ENCODE measurements at regions not wholly inside any gene's neighbourhood (a gene's known extent, or its start where the extent isn't known, plus 50 kb on each side); places are given as distances from the start of the nearest gene placed in this dataset.

GRCh38 chrX:126376465-126376864, 176.1 kb downstream of the DCAF12L1 start:
- no TSS peak for BruUV-seq (replicated peaks)

DNA sequence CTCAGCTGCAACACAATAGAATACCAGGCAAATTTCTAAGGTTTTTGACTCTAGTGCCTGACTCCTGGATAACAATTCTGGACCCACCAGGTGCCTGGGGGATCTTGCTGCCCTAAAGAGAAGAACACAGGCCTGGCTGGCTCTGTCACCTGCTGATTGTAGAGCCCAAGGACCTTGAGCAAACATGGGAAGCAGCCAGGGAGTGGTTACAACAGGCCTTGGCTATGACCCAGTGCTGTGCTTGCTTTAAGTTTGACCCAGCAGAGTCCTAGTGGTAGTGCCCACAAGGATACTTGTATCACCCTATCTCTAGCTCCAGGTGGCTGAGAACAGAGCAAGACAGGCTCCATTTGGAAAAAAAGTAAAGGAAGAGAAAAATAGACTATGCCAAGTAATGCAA, 176.8 kb upstream of the DCAF12L2 start:
- TF ChIP-seq, protein P1, sequence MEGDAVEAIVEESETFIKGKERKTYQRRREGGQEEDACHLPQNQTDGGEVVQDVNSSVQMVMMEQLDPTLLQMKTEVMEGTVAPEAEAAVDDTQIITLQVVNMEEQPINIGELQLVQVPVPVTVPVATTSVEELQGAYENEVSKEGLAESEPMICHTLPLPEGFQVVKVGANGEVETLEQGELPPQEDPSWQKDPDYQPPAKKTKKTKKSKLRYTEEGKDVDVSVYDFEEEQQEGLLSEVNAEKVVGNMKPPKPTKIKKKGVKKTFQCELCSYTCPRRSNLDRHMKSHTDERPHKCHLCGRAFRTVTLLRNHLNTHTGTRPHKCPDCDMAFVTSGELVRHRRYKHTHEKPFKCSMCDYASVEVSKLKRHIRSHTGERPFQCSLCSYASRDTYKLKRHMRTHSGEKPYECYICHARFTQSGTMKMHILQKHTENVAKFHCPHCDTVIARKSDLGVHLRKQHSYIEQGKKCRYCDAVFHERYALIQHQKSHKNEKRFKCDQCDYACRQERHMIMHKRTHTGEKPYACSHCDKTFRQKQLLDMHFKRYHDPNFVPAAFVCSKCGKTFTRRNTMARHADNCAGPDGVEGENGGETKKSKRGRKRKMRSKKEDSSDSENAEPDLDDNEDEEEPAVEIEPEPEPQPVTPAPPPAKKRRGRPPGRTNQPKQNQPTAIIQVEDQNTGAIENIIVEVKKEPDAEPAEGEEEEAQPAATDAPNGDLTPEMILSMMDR (conservative IDR thresholded peaks at IDR 0.05; ENCODE audit: low read depth, low read length): no peak
- no peak for TF ChIP-seq EZH2 (IDR thresholded peaks at IDR 0.05; ENCODE audit: borderline replicate concordance, low read depth, low read length, poor library complexity, severe bottlenecking)
- BruUV-seq (replicated peaks): no TSS peak
- intact Hi-C loops (cut with micrococcal nuclease; ENCODE audit: unreplicated experiment): no loop called here

More at GRCh38 chrX:126376465-126376864, 176.1 kb downstream of the DCAF12L1 start:
- TF ChIP-seq, protein P1 (conservative IDR thresholded peaks at IDR 0.05; ENCODE audit: low read depth, low read length): no peak
- TF ChIP-seq EZH2 (IDR thresholded peaks at IDR 0.05; ENCODE audit: borderline replicate concordance, low read depth, low read length, poor library complexity, severe bottlenecking): no peak
- Histone ChIP-seq H3K27me3 (replicated peaks; ENCODE audit: insufficient read depth, low read depth, low read length, poor library complexity) (no peaks in the 10 kb centered on the region), H3K36me3 (ENCODE audit: insufficient read depth, low read length, poor library complexity, severe bottlenecking) (no peaks in the 10 kb centered on the region), H3K4me1 (ENCODE audit: insufficient read depth, low read length, poor library complexity, severe bottlenecking) (no peaks in the 10 kb centered on the region), H3K9me3 (ENCODE audit: low read depth, low read length, poor library complexity, severe bottlenecking) (no peaks in the 10 kb centered on the region), H3K27ac (ENCODE audit: low read depth, low read length, poor library complexity, severe bottlenecking) (no peak overlapping the region), H3K4me3 (ENCODE audit: low read depth, low read length, poor library complexity, severe bottlenecking) (no peak overlapping the region)
- ChIA-PET CTCF (interaction anchor here (0.6 kb wide), 1 partner anchor 643 kb away, joined by 3 read pairs; no protein-coding TSS in a partner anchor), POLR2A (ENCODE audit: low non-redundant PET) (no interaction called here)
- intact Hi-C loops (cut with micrococcal nuclease; ENCODE audit: unreplicated experiment): no loop called here
- no peak for DNase-seq (ENCODE audit: low spot score)

GRCh38 chrX:126339928-126340327, 173.8 kb upstream of the DCAF12L2 start:
- Histone ChIP-seq H3K9me3 (ENCODE audit: low read depth, low read length, poor library complexity, severe bottlenecking) (peaks cover 6% of the 10 kb centered on the region), H3K27me3 (replicated peaks; ENCODE audit: insufficient read depth, low read depth, low read length, poor library complexity) (no peaks in the 10 kb centered on the region), H3K4me3 (ENCODE audit: low read depth, low read length, poor library complexity, severe bottlenecking) (no peak overlapping the region), H3K27ac (ENCODE audit: low read depth, low read length, poor library complexity, severe bottlenecking) (no peak overlapping the region), H3K4me1 (ENCODE audit: insufficient read depth, low read length, poor library complexity, severe bottlenecking) (no peaks in the 10 kb centered on the region), H3K36me3 (ENCODE audit: insufficient read depth, low read length, poor library complexity, severe bottlenecking) (no peaks in the 10 kb centered on the region)
- no peak for TF ChIP-seq EZH2 (IDR thresholded peaks at IDR 0.05; ENCODE audit: borderline replicate concordance, low read depth, low read length, poor library complexity, severe bottlenecking)
- TF ChIP-seq, protein P1 (conservative IDR thresholded peaks at IDR 0.05; ENCODE audit: low read depth, low read length): no peak
- no TSS peak for BruUV-seq (replicated peaks)
- CTCF ChIA-PET: no interaction called here
- DNase-seq (ENCODE audit: low spot score): no peak
- POLR2A ChIA-PET (ENCODE audit: low non-redundant PET): no interaction called here
- intact Hi-C loops (cut with micrococcal nuclease; ENCODE audit: unreplicated experiment): no loop called here

More for the DNA sequence above, 176.8 kb upstream of the DCAF12L2 start:
- Histone ChIP-seq H3K27ac (ENCODE audit: low read depth, low read length, poor library complexity, severe bottlenecking) (no peak overlapping the region), H3K4me1 (ENCODE audit: insufficient read depth, low read length, poor library complexity, severe bottlenecking) (no peaks in the 10 kb centered on the region), H3K9me3 (ENCODE audit: low read depth, low read length, poor library complexity, severe bottlenecking) (peaks cover 3% of the 10 kb centered on the region), H3K27me3 (replicated peaks; ENCODE audit: insufficient read depth, low read depth, low read length, poor library complexity) (no peaks in the 10 kb centered on the region), H3K4me3 (ENCODE audit: low read depth, low read length, poor library complexity, severe bottlenecking) (no peak overlapping the region), H3K36me3 (ENCODE audit: insufficient read depth, low read length, poor library complexity, severe bottlenecking) (no peaks in the 10 kb centered on the region)
- ChIA-PET POLR2A (ENCODE audit: low non-redundant PET) (no interaction called here), CTCF (no interaction called here)
- DNase-seq (ENCODE audit: low spot score): no peak

Measured in A673 (cell line).